VCaP (cell line): ENCODE measurements at regions not wholly inside any gene's neighbourhood (a gene's known extent, or its start where the extent isn't known, plus 50 kb on each side); places are given as distances from the start of the nearest gene placed in this dataset.

Source experiments
- H3K27ac ChIP-seq: fragments of 450-650 bp; 2 replicates; pipeline ENCODE4 v1.5.1; 2017
- TF ChIP-seq, protein P1 (sequence below): fragments of 450-650 bp; conservative IDR thresholded peaks from 2 replicates; pipeline ENCODE4 v1.5.1; 2017; ENCODE audit warnings: mild to moderate bottlenecking, moderate library complexity

DNA sequence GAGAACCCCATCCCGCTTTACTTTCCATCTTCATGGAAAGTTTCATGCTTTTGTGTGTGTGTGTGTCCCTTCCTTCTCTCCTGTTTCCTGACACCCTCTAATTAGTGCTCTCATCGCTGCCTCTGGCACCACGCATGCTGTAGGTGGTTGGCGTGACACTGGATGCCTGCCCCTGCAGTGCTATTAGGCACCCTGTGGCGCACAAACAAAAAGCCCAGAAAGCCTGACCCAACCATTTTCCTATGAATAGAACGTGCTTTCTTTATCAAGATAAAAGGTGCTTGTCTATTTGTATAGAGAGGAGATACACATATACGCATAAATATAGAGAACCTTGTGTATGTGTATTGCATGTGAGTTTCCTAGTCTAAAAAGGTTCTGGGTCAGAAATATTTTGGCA lies 120.8 kb upstream of the CDCA7L start:
- TF ChIP-seq, protein P1, sequence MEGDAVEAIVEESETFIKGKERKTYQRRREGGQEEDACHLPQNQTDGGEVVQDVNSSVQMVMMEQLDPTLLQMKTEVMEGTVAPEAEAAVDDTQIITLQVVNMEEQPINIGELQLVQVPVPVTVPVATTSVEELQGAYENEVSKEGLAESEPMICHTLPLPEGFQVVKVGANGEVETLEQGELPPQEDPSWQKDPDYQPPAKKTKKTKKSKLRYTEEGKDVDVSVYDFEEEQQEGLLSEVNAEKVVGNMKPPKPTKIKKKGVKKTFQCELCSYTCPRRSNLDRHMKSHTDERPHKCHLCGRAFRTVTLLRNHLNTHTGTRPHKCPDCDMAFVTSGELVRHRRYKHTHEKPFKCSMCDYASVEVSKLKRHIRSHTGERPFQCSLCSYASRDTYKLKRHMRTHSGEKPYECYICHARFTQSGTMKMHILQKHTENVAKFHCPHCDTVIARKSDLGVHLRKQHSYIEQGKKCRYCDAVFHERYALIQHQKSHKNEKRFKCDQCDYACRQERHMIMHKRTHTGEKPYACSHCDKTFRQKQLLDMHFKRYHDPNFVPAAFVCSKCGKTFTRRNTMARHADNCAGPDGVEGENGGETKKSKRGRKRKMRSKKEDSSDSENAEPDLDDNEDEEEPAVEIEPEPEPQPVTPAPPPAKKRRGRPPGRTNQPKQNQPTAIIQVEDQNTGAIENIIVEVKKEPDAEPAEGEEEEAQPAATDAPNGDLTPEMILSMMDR: no peak
- no peak overlapping the region for H3K27ac ChIP-seq

DNA sequence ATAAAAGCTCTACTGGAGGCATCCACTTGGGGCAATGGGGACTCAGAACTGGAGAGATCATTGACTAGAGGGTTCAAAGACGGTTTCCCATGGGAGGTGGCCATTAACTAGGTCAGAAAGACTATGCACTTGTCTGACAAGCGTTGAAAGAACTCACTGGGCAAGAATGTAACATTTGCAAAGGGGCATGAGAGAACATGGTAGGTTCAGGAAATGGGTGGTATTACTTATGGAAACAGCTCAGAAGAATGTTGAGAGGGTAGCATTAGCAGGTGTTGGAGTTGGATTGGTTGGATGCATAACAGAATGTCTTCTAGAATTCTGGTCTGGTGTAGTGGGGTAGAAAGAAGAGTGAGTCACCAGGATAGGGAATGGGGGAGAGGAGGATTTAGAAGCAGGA lies 119.1 kb upstream of the CDCA7L start:
- TF ChIP-seq, protein P1: no peak
- H3K27ac ChIP-seq: no peak overlapping the region

DNA sequence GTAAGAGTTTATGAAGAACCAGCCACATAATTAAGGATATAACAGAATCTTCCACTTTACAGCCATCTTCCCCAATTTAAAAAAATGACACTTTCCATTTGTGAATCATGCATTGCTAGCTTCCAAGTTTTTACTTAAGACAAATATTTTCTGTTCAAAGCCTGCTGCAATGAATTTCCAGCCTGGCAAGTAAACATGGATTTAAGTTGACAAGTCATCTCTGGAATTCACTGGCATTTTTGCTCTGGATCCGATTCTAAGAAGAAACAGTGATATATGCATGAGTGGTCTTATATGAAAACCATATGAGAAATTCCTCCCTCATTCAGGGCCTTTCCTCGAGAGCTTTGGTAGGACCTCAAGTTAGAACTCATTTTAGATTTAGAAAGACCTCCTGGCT lies 116.1 kb upstream of the CDCA7L start:
- TF ChIP-seq, protein P1: no peak
- H3K27ac ChIP-seq: no peak overlapping the region

DNA sequence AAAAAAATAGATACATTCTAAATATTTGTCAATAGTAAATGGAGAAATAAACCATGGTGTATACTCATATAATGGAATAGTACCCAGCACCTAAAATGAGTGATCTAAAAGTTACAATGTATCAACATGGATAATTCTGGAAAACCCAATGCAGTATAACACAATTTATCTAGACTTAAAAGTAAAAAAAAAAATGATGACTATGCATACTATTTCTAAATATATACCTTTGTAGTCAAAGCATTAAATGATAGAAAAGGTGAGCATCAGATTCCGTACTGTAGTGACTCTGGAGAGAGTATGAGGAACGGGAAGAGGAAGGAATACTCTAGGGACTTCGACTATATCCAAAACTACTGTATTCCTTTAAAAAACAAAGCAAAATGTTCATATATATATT lies 115.2 kb upstream of the CDCA7L start:
- TF ChIP-seq, protein P1: no peak
- no peak overlapping the region for H3K27ac ChIP-seq

DNA sequence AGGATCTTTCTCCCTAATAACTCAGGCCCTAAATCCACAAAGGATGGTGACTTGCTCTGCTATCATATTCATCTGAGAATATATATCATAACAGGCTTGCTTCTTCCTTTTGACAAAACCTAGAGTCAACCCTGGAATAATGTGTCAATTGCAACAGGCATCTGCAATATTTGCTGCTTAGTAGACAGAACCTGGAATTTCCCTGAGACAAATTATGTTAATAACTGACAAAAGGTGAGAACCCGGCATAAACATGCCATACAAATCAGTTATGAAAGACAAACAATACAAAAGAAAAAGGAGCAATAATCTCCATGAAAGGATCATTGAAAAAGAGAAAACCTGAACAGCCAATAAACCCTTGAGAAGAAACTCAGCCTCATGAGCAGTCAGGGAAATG lies 114.5 kb upstream of the CDCA7L start:
- TF ChIP-seq, protein P1: no peak
- H3K27ac ChIP-seq: no peak overlapping the region

DNA sequence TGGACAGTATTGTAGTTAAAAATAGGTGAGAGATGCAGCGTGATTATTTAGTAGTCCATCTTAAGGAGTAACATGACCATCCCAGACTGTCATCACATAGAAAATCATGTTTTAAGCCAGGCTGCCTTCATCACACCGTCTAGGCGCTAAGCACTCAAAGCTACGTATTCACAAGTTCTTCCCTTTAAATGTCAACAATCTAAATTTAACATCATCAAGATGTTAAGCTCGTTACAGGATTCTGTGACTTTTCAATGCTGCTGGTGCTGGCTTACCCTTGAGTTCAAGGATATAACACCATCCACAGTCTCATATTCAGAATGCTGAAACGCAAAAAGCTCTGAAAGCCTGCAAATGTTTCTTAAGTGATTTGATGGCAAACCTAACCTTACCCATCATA lies 109.5 kb upstream of the CDCA7L start:
- TF ChIP-seq, protein P1: no peak
- H3K27ac ChIP-seq: no peak overlapping the region

DNA sequence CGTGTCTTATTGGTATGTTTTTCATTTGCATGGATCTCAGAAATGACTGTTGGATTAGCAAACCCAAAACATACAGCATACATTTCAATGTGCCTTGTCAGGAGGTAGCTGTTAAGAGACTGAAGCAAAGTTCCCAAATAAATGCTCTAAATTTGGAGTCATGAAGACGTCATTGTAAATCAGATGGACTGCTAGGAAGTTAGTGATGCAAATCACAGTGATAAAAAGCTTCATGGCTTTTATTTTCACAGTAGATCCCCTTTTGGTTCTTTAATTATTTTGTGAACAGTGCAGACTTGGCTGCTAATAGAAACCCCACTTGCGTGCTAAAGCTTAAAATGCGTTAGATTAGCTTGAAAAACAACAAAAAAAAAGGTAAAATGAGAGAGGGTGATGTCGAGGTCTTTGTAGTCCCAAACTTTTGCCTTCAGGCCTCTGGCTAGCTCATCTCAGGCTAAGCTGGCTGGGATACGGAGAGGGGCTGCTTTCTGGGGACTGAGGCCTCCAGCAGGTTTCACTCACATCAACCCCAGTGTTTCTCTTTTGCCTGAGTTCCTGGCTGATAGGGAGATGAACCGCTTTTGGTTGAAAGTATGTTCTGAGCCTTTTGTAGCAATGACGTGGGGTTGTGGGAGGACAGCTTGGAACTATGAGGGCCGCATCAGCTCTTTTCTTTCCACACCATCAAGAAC lies 107.1 kb upstream of the CDCA7L start:
- TF ChIP-seq, protein P1: no peak
- no peak overlapping the region for H3K27ac ChIP-seq
